OCI-LY3 (cell line): ENCODE measurements at regions not wholly inside any gene's neighbourhood (a gene's known extent, or its start where the extent isn't known, plus 50 kb on each side); places are given as distances from the start of the nearest gene placed in this dataset.

ENCODE experiments used
- CTCF ChIP-seq: fragments of 200-600, 300-600 bp; sonication (generic); IDR thresholded peaks from 2 replicates; pipeline ENCODE4 v1.5.1; 2014; ENCODE audit warnings: antibody characterized with exemption, low read length, low read depth
- EZH2phosphoT487 ChIP-seq: fragments of 200-600 bp; shearing (Covaris generic); IDR thresholded peaks from 2 replicates; pipeline ENCODE4 v1.6.1; 2018; ENCODE audit warnings: antibody characterized with exemption, mixed run types, low read depth

- TF ChIP-seq CTCF (no peak), EZH2phosphoT487 (no peak)
Observed at GRCh38 chr5:128904805-128905567, 60.3 kb upstream of the SLC27A6 start.
